GM12801 (cell line): ENCODE measurements at regions not wholly inside any gene's neighbourhood (a gene's known extent, or its start where the extent isn't known, plus 50 kb on each side); places are given as distances from the start of the nearest gene placed in this dataset.

Experiments used
- TF ChIP-seq, protein P1 (sequence below): IDR thresholded peaks from one replicate; pipeline ENCODE4 v1.5.1; 2011; ENCODE audit warnings: control low read depth; ENCODE audit not compliant: insufficient read length; ENCODE audit errors: extremely low read depth

DNA sequence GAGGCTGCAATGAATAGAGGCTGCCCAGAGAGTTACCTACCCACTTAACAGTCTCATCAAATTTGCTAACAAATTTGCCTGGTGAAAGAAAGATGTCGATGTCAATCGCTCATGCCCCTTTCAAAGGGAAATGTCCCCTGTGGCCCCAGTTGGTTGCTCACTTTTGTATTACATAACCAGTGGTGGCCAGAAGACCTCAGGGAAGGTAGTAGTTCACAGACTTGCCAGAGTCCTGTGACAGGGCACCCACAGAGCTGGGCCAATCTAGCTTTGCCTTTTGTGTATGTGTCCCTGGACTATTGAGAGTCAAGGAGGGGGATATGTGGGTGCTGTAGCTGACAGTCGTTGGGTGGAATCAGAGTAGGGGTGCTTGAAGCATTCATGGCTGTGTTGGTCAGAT, 70.7 kb upstream of the CCN6 start:
- TF ChIP-seq, protein P1, sequence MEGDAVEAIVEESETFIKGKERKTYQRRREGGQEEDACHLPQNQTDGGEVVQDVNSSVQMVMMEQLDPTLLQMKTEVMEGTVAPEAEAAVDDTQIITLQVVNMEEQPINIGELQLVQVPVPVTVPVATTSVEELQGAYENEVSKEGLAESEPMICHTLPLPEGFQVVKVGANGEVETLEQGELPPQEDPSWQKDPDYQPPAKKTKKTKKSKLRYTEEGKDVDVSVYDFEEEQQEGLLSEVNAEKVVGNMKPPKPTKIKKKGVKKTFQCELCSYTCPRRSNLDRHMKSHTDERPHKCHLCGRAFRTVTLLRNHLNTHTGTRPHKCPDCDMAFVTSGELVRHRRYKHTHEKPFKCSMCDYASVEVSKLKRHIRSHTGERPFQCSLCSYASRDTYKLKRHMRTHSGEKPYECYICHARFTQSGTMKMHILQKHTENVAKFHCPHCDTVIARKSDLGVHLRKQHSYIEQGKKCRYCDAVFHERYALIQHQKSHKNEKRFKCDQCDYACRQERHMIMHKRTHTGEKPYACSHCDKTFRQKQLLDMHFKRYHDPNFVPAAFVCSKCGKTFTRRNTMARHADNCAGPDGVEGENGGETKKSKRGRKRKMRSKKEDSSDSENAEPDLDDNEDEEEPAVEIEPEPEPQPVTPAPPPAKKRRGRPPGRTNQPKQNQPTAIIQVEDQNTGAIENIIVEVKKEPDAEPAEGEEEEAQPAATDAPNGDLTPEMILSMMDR = no peak

DNA sequence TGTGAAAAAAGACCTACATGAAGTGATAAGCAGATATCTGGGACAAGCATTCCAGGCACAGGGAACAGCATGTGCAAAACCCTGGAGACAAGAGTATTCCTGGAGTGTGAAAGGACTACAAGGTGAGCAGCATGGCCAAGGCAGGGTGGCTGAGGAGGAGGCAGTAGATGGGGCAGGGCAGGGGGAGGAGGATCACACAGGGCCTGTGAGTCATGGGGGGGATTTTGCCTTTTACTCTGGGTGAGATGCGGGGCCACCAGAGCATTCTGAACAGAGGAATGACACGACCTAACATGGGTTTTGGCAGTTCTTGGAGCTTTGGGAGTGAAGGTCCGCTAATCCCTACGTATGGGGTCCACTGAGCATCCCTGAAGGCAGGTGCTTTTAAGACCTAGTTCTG, 69.8 kb upstream of the CCN6 start:
- TF ChIP-seq, protein P1 = no peak

DNA sequence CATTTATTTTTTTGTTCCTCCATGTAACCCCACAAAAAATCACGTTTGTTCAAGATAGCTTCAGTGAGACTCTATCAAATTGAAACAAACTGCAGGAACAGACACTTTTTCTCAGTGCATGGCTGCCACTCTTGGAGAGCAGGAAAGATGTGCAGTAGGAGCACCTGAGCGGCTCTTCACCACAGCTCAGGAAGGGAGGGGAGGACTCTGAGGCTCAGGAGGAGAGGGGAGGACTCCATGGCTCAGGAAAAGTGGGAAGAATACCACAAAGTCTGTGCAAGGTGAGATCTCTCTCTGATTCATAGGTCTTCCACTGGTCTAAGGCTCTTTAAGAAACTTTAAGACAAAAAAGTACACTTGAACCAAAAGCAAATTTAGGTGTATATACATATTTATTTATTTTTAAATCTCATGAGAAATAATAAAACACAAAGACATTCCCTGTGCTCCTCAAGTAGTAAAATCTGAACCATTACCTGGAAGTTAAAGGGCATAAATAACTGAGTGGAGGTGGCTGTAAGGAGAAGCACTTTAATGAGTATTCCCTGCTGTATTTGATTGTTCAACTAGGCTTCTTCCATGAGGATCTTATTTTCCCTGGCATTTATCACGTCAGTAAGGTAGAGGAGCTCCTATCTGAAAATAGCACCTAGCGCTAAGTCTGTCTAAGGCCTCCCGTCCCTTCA, 69.2 kb upstream of the CCN6 start:
- TF ChIP-seq, protein P1 = no peak

DNA sequence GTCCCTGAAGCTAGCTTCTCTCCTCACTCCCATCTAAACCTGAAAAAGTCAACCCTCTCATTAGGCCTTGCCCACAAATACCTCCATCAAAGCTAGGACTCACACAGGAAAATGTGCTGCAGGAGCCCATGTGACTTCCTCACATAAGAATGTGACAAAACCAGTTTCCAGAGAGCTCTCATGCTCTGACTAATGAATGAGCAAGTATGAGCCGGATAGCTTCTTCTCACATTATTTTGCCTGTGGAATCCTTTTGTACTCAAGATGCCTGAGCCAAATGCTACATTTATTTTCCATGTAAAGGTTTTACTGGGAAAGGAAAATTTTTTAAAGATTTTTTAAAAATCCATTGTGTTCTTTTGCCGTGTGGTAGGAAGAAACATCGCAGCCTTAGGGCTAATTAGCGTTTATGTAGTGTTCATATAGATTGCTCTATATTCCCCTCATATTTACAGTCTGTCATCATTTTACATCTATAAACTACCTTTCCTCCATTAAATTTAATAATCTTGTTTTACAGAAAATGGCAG, 68.6 kb upstream of the CCN6 start:
- TF ChIP-seq, protein P1 = no peak

DNA sequence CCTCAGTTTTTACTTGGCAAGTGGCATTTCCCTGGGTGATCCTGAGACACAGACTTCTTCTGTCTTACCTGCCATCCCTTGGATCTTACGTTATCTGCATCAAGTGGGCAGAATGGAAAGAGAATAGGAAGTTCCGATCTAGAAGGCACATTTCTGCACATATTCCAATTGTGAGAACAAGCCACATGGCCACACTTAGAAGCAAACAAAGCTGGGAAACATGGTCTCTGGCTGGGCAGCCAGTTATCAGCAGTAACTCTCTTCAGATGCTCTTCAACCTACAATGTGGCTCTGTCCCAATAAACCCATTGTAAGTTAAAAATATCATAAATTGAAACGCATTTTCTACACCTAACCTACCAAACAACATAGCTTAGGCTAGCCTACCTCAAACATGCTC, 67.3 kb upstream of the CCN6 start:
- TF ChIP-seq, protein P1 = no peak

DNA sequence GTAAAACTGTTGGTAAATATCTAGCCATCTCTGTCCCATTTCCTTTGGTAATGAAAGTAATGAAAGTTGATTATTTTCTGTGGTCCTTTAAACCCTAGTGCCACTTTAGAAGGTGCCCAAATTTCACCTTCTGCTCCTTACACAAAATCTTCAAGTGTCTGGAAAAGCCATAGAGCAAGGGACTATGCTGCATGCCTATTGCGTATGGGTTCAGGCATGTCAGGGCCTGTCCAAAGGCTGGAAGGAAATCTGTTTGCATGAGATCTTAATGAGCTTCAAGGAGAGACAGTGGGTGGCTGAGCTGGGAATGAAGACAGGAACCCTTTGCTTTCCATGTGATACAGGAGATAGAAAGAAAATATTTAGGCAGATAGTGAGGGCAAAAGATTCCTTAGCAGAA, 66.6 kb upstream of the CCN6 start:
- TF ChIP-seq, protein P1 = no peak

DNA sequence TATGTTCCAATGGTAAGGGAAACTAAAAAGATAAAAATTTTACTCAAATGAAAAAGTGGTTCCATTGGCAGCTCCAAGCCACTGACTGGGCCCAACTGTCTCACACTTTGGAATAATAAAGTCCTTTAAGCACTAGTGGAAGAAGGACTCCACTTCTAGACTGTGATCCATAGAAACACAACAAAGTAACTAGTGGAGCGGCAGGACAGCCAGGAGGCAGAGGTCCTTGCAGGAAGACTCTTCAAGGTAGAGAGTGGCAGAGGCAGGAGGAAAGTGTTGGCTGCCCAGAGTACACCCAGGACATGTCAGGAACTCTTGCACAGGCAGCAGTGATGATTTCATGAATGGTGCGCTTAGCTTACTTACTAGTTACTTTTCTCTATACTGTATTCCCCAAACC, 65.0 kb upstream of the CCN6 start:
- TF ChIP-seq, protein P1 = no peak
